Mesenchymal stem cell (in vitro differentiated cells and primary cell): ENCODE measurements at regions not wholly inside any gene's neighbourhood (a gene's known extent, or its start where the extent isn't known, plus 50 kb on each side); places are given as distances from the start of the nearest gene placed in this dataset.

Experiments
- DNase-seq: peaks from one replicate; pipeline ENCODE4 v3.0.0-alpha.2; 2013
- H2AFZ ChIP-seq: one replicate; pipeline ENCODE4 v1.6.1; 2013; ENCODE audit warnings: low read depth, mild to moderate bottlenecking, control low read depth, inconsistent platforms, low read length, moderate library complexity
- H2AK5ac ChIP-seq: 2 replicates; pipeline ENCODE4 v1.6.1; 2013; ENCODE audit warnings: low read length, moderate library complexity, mild to moderate bottlenecking, inconsistent platforms; ENCODE audit not compliant: severe bottlenecking
- H2BK120ac ChIP-seq: one replicate; pipeline ENCODE4 v1.6.1; 2013; ENCODE audit warnings: low read depth, mild to moderate bottlenecking, inconsistent platforms, low read length, moderate library complexity
- H2BK12ac ChIP-seq, 2 experiments: one replicate each; pipeline ENCODE4 v1.6.1; 2013; ENCODE audit warnings: inconsistent platforms in 2 of 2, low read length in 2 of 2, mild to moderate bottlenecking in 2 of 2, moderate library complexity in 2 of 2, control low read depth in 1 of 2
- H2BK15ac ChIP-seq: one replicate; pipeline ENCODE4 v1.6.1; 2013; ENCODE audit warnings: mild to moderate bottlenecking, low read depth, inconsistent platforms; ENCODE audit not compliant: poor library complexity, severe bottlenecking
- H2BK5ac ChIP-seq: 2 replicates; pipeline ENCODE4 v1.6.1; 2013; ENCODE audit warnings: low read depth, mild to moderate bottlenecking, low read length, control low read depth, inconsistent platforms; ENCODE audit not compliant: poor library complexity, severe bottlenecking
- H3K14ac ChIP-seq, 2 experiments: one replicate each; pipeline ENCODE4 v1.6.1; 2013; ENCODE audit warnings: inconsistent platforms in 2 of 2, low read length in 2 of 2, control low read depth in 1 of 2, mild to moderate bottlenecking in 1 of 2, moderate library complexity in 1 of 2
- H3K18ac ChIP-seq, 2 experiments: one replicate each; pipeline ENCODE4 v1.6.1; 2013; ENCODE audit warnings: inconsistent platforms in 2 of 2, low read length in 2 of 2, control low read depth in 1 of 2, low read depth in 1 of 2, mild to moderate bottlenecking in 1 of 2
- H3K23ac ChIP-seq, 2 experiments: one replicate each; pipeline ENCODE4 v1.6.1; 2013; ENCODE audit warnings: inconsistent platforms in 2 of 2, low read length in 2 of 2, mild to moderate bottlenecking in 2 of 2, moderate library complexity in 2 of 2, control low read depth in 1 of 2
- H3K27ac ChIP-seq: 2 replicates; pipeline ENCODE4 v1.5.1; 2013; ENCODE audit warnings: mild to moderate bottlenecking, moderate library complexity, low read length, control low read depth, inconsistent platforms; ENCODE audit not compliant: poor library complexity, severe bottlenecking
- H3K27me3 ChIP-seq, 2 experiments: 2 replicates each; pipeline versions ENCODE4 v1.6.1 to v1.7.0; 2013; ENCODE audit warnings: low read length in 2 of 2, mild to moderate bottlenecking in 2 of 2, moderate library complexity in 2 of 2, control low read depth in 1 of 2, inconsistent platforms in 1 of 2; ENCODE audit not compliant: control insufficient read depth in 1 of 2, insufficient read depth in 1 of 2
- H3K36me3 ChIP-seq, 2 experiments: 2 replicates each; pipeline versions ENCODE4 v1.6.1 to v1.7.0; 2013; ENCODE audit warnings: low read length in 2 of 2, control low read depth in 1 of 2, inconsistent platforms in 1 of 2, low read depth in 1 of 2, mild to moderate bottlenecking in 1 of 2; ENCODE audit not compliant: insufficient read depth in 2 of 2, control insufficient read depth in 1 of 2
- H3K4ac ChIP-seq, 2 experiments: one replicate each; pipeline ENCODE4 v1.6.1; 2013; ENCODE audit warnings: inconsistent platforms in 2 of 2, low read length in 2 of 2, mild to moderate bottlenecking in 2 of 2, moderate library complexity in 2 of 2, control low read depth in 1 of 2, low read depth in 1 of 2
- H3K4me1 ChIP-seq: 2 replicates; pipeline ENCODE4 v1.6.1; 2013; ENCODE audit warnings: low read depth, low read length, control low read depth; ENCODE audit not compliant: control insufficient read depth, insufficient read depth
- H3K4me2 ChIP-seq: 2 replicates; pipeline ENCODE4 v1.6.1; 2013; ENCODE audit warnings: low read length, mild to moderate bottlenecking, inconsistent platforms; ENCODE audit not compliant: poor library complexity, severe bottlenecking
- H3K4me3 ChIP-seq, 2 experiments: 2 replicates each; pipeline versions ENCODE4 v1.5.1 to v1.7.0; 2013; ENCODE audit warnings: low read length in 2 of 2, mild to moderate bottlenecking in 2 of 2, control low read depth in 1 of 2, low read depth in 1 of 2; ENCODE audit not compliant: insufficient read depth in 1 of 2
- H3K79me1 ChIP-seq: replicated peaks from 2 replicates; pipeline ENCODE4 v1.6.1; 2013; ENCODE audit warnings: mild to moderate bottlenecking, control low read depth, low read length, inconsistent platforms; ENCODE audit not compliant: poor library complexity, severe bottlenecking
- H3K9ac ChIP-seq: 2 replicates; pipeline ENCODE4 v1.7.0; 2013; ENCODE audit warnings: mild to moderate bottlenecking, low read length, moderate library complexity
- H3K9me3 ChIP-seq: 2 replicates; pipeline ENCODE4 v1.7.0; 2013; ENCODE audit warnings: mild to moderate bottlenecking, low read length; ENCODE audit not compliant: control insufficient read depth
- H4K8ac ChIP-seq: one replicate; pipeline ENCODE4 v1.6.1; 2013; ENCODE audit warnings: inconsistent platforms, mild to moderate bottlenecking, low read length, moderate library complexity
- H4K91ac ChIP-seq: one replicate; pipeline ENCODE4 v1.6.1; 2013; ENCODE audit warnings: mild to moderate bottlenecking, low read length, inconsistent platforms
- WGBS: methylation state at CpG from one replicate; pipeline ENCODE4 v1.1.7; 2013; ENCODE audit warnings: mixed read lengths; 5-methylcytosine and 5-hydroxymethylcytosine counted together

GRCh38 chr4:28654618-28655017, 1794.0 kb downstream of the STIM2 start:
- H2BK120ac ChIP-seq: no peak overlapping the region
- no peak overlapping the region for H2AFZ ChIP-seq
- no peak overlapping the region for H3K4me3 ChIP-seq
- no peak overlapping the region for H3K4ac ChIP-seq
- H2AK5ac ChIP-seq: no peak overlapping the region
- H3K18ac ChIP-seq: no peak overlapping the region
- no CpG with 5 or more reads among the region's 3 CpGs for WGBS
- no peak overlapping the region for H2BK15ac ChIP-seq
- no peaks in the 10 kb centered on the region for H3K79me1 ChIP-seq
- H3K36me3 ChIP-seq: no peaks in the 10 kb centered on the region
- H3K9ac ChIP-seq: no peak overlapping the region
- H3K4me2 ChIP-seq: no peak overlapping the region
- no peak overlapping the region for H2BK5ac ChIP-seq
- H3K14ac ChIP-seq: no peak overlapping the region
- H3K27me3 ChIP-seq: no peaks in the 10 kb centered on the region
- no peaks in the 10 kb centered on the region for H3K4me1 ChIP-seq
- DNase-seq: no peak
- H4K8ac ChIP-seq: no peak overlapping the region
- no peak overlapping the region for H3K27ac ChIP-seq
- no peak overlapping the region for H2BK12ac ChIP-seq
- peaks cover 4% of the 10 kb centered on the region for H3K9me3 ChIP-seq
- H3K23ac ChIP-seq: no peak overlapping the region
- H4K91ac ChIP-seq: no peak overlapping the region

GRCh38 chr4:28665306-28665705, 1804.7 kb downstream of the STIM2 start:
- Histone ChIP-seq H3K4ac (no peak overlapping the region), H3K18ac (no peak overlapping the region), H3K27ac (no peak overlapping the region), H2BK5ac (no peak overlapping the region), H3K79me1 (no peaks in the 10 kb centered on the region), H4K91ac (no peak overlapping the region), H3K36me3 (no peaks in the 10 kb centered on the region), H2AFZ (no peak overlapping the region), H2AK5ac (no peak overlapping the region), H4K8ac (no peak overlapping the region), H2BK15ac (no peak overlapping the region), H3K4me3 (no peak overlapping the region), H3K14ac (no peak overlapping the region), H2BK120ac (no peak overlapping the region), H3K4me1 (no peaks in the 10 kb centered on the region), H3K9me3 (no peaks in the 10 kb centered on the region), H3K23ac (no peak overlapping the region), H2BK12ac (no peak overlapping the region), H3K4me2 (no peak overlapping the region), H3K27me3 (no peaks in the 10 kb centered on the region), H3K9ac (no peak overlapping the region)
- 0% methylated on average over 1 of the region's 1 CpG for WGBS
- no peak for DNase-seq

- Histone ChIP-seq H3K36me3 (no peaks in the 10 kb centered on the region), H3K23ac (no peak overlapping the region), H2BK12ac (no peak overlapping the region), H4K91ac (no peak overlapping the region), H2BK5ac (no peak overlapping the region), H3K14ac (no peak overlapping the region), H3K18ac (no peak overlapping the region), H3K4me2 (no peak overlapping the region), H3K79me1 (no peaks in the 10 kb centered on the region), H3K27ac (no peak overlapping the region), H3K9me3 (no peaks in the 10 kb centered on the region), H4K8ac (no peak overlapping the region), H3K27me3 (no peaks in the 10 kb centered on the region), H3K4ac (no peak overlapping the region), H3K4me3 (no peak overlapping the region), H2AFZ (no peak overlapping the region), H2AK5ac (no peak overlapping the region), H2BK120ac (no peak overlapping the region), H2BK15ac (no peak overlapping the region), H3K4me1 (no peaks in the 10 kb centered on the region), H3K9ac (no peak overlapping the region)
- no peak for DNase-seq
Observed at GRCh38 chr4:28675582-28675981, 1814.9 kb downstream of the STIM2 start.

- H2AFZ ChIP-seq: no peak overlapping the region
- H3K4me1 ChIP-seq: no peaks in the 10 kb centered on the region
- no peak overlapping the region for H2BK5ac ChIP-seq
- H2BK120ac ChIP-seq: no peak overlapping the region
- no peak overlapping the region for H3K18ac ChIP-seq
- H2AK5ac ChIP-seq: no peak overlapping the region
- H3K4me2 ChIP-seq: no peak overlapping the region
- no peaks in the 10 kb centered on the region for H3K36me3 ChIP-seq
- no peak overlapping the region for H2BK15ac ChIP-seq
- H4K91ac ChIP-seq: no peak overlapping the region
- no peak overlapping the region for H3K4me3 ChIP-seq
- no peak overlapping the region for H2BK12ac ChIP-seq
- no peaks in the 10 kb centered on the region for H3K79me1 ChIP-seq
- no peak overlapping the region for H3K23ac ChIP-seq
- no peak overlapping the region for H3K27ac ChIP-seq
- no peak overlapping the region for H3K4ac ChIP-seq
- DNase-seq: no peak
- H4K8ac ChIP-seq: no peak overlapping the region
- no peak overlapping the region for H3K9ac ChIP-seq
- H3K9me3 ChIP-seq: no peaks in the 10 kb centered on the region
- H3K14ac ChIP-seq: no peak overlapping the region
- no peaks in the 10 kb centered on the region for H3K27me3 ChIP-seq
Observed at GRCh38 chr4:28677808-28678207, 1817.2 kb downstream of the STIM2 start.
